Astrocyte (in vitro differentiated cells and primary cell): ENCODE measurements at regions not wholly inside any gene's neighbourhood (a gene's known extent, or its start where the extent isn't known, plus 50 kb on each side); places are given as distances from the start of the nearest gene placed in this dataset.

ENCODE experiments used
- EZH2 ChIP-seq: IDR thresholded peaks from 2 replicates; pipeline ENCODE4 v1.6.1; 2012; ENCODE audit warnings: mild to moderate bottlenecking, low read length, inconsistent platforms; ENCODE audit not compliant: insufficient read depth
- TF ChIP-seq, protein P1 (sequence below): IDR thresholded peaks from 2 replicates; pipeline ENCODE4 v1.5.1; 2011; ENCODE audit warnings: low read depth, mild to moderate bottlenecking, inconsistent platforms, low read length, moderate library complexity; ENCODE audit not compliant: insufficient read depth

DNA sequence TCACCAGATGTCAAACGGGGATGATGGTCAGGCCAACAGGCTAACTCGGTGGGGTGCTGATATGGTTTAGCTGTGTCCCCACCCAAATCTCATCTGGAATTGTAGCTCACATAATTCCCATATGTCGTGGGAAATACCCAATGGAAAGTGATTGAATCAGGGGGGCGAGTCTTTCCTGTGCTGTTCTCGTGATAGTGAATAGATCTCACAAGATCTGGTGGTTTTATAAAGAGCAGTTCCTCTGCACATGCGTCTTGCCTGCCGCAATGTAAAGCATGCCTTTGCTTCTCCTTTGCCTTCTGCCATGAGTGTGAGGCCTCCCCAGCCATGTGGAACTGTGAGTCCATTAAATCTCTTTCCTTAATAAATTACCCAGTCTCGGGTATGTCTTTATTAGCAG is 74.4 kb upstream of the YWHAQ start:
- TF ChIP-seq, protein P1, sequence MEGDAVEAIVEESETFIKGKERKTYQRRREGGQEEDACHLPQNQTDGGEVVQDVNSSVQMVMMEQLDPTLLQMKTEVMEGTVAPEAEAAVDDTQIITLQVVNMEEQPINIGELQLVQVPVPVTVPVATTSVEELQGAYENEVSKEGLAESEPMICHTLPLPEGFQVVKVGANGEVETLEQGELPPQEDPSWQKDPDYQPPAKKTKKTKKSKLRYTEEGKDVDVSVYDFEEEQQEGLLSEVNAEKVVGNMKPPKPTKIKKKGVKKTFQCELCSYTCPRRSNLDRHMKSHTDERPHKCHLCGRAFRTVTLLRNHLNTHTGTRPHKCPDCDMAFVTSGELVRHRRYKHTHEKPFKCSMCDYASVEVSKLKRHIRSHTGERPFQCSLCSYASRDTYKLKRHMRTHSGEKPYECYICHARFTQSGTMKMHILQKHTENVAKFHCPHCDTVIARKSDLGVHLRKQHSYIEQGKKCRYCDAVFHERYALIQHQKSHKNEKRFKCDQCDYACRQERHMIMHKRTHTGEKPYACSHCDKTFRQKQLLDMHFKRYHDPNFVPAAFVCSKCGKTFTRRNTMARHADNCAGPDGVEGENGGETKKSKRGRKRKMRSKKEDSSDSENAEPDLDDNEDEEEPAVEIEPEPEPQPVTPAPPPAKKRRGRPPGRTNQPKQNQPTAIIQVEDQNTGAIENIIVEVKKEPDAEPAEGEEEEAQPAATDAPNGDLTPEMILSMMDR = no peak
- no peak for TF ChIP-seq EZH2
